ENCODE measurements at regions not wholly inside any gene's neighbourhood (a gene's known extent, or its start where the extent isn't known, plus 50 kb on each side); places are given as distances from the start of the nearest gene placed in this dataset.
"Not testable (repeated sequence)": the region's sequence is repeated elsewhere in the genome, so short reads cannot be mapped to it uniquely, and the experiment has no call there.

DNA sequence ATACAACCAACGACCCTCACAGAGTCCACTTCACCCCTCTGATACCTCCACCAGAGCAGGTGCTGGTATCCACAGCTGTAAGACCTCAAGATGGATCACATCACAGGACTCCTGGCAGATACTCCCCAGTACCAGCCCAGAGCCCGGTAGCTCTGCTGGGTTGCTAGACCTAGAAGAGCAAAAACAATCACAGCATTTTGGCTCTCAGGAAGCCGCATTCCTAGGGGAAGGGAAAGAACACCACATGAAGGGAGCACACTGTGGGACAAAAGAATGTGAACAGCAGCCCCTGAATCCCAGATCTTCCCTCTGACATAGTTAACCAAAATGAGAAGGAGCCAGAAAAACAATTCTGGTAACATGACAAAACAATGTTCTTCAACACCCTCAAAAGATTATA lies 303.1 kb upstream of the GRIA3 start:
- no peak overlapping the region for H3K4me3 Mint-ChIP-seq
- H3K27me3 Mint-ChIP-seq, result no peaks in the 10 kb centered on the region
- no peaks in the 10 kb centered on the region for H3K36me3 Mint-ChIP-seq (ENCODE audit: low read depth)
- H3K4me1 Mint-ChIP-seq (ENCODE audit: low read depth), result no peaks in the 10 kb centered on the region
- peaks cover 23% of the 10 kb centered on the region for H3K9me3 Mint-ChIP-seq
- intact Hi-C loops (cut with micrococcal nuclease), result no loop called here
- no peak overlapping the region for H3K27ac Mint-ChIP-seq

DNA sequence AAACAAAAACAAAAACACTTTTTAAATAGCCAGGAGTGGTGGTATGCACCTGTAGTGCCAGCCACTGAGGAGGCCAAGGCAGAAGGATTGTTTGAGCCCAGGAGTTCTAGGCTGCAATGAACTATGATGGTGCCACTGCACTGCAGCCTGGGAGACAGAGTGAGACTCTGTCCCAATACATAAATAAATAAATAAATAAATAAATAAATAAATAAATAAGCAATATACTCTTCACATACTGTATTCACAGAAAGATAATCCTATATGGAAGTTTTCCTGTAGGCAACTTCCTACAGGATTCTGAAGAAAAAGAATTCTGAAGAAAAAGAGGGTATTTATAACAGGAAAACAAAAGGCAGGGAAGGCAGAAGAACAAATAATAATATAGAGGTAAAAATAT lies 293.3 kb upstream of the GRIA3 start:
- Mint-ChIP-seq H3K9me3 (peaks cover 11% of the 10 kb centered on the region), H3K4me1 (ENCODE audit: low read depth) (no peaks in the 10 kb centered on the region), H3K27ac (no peak overlapping the region), H3K36me3 (ENCODE audit: low read depth) (no peaks in the 10 kb centered on the region), H3K27me3 (no peaks in the 10 kb centered on the region), H3K4me3 (no peak overlapping the region)
- intact Hi-C loops (cut with micrococcal nuclease), result no loop called here

DNA sequence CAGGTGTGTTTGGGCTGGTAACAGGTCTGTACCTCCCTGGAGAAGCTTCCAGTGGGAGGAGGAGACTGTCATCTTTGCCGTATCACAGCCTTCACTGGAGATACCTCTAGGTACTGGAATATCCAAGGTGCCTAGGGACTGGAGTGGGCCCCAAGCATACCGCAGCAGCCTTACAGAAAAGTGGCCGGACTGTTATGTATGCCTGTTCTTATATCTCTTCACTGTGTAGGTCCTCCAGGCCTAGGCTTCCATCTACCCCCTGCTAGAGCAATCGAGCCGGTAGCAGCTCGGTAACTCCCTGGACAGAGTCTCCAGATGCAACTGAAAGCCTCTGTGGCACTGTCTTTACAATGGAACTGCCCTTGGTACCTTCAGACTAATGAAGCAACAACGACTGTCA lies 277.4 kb upstream of the GRIA3 start:
- H3K4me1 Mint-ChIP-seq (ENCODE audit: low read depth), result no peaks in the 10 kb centered on the region
- no peak overlapping the region for H3K4me3 Mint-ChIP-seq
- no peaks in the 10 kb centered on the region for H3K27me3 Mint-ChIP-seq
- intact Hi-C loops (cut with micrococcal nuclease), result no loop called here
- H3K27ac Mint-ChIP-seq, result no peak overlapping the region
- peaks cover 16% of the 10 kb centered on the region for H3K9me3 Mint-ChIP-seq
- H3K36me3 Mint-ChIP-seq (ENCODE audit: low read depth), result no peaks in the 10 kb centered on the region

GRCh38 chrX:122907375-122907774 lies 276.7 kb upstream of the GRIA3 start:
- intact Hi-C loops (cut with micrococcal nuclease), result no loop called here
- Mint-ChIP-seq H3K4me1 (ENCODE audit: low read depth) (no peaks in the 10 kb centered on the region), H3K27ac (no peak overlapping the region), H3K36me3 (ENCODE audit: low read depth) (no peaks in the 10 kb centered on the region), H3K27me3 (no peaks in the 10 kb centered on the region), H3K9me3 (peaks cover 16% of the 10 kb centered on the region), H3K4me3 (no peak overlapping the region)

- Mint-ChIP-seq H3K36me3 (ENCODE audit: low read depth) (no peaks in the 10 kb centered on the region), H3K4me1 (ENCODE audit: low read depth) (no peaks in the 10 kb centered on the region), H3K27me3 (no peaks in the 10 kb centered on the region), H3K4me3 (no peak overlapping the region), H3K27ac (no peak overlapping the region), H3K9me3 (peaks cover 26% of the 10 kb centered on the region)
- intact Hi-C loops (cut with micrococcal nuclease), result no loop called here
These were observed 273.4 kb upstream of the GRIA3 start for GRCh38 chrX:122910697-122911096.

DNA sequence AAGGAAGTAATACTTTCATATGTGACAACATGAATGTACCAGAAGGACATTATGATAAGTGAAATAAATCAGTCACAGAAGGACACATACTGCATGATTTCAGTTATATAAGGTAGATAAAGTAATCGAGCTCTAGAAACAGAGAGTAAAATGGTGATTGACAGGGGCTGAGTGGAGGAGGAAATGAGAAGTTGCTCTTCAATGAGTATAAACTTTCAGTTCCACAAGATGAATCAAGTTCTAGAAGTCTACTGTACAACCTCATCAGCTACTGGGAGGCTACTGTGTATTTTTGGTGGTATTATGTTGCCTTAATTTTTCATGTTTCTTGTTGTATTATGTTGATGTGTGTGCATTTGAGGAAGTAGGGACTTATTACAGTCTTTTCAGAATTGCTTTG lies 270.9 kb upstream of the GRIA3 start:
- peaks cover 13% of the 10 kb centered on the region for H3K9me3 Mint-ChIP-seq
- intact Hi-C loops (cut with micrococcal nuclease), result no loop called here
- no peaks in the 10 kb centered on the region for H3K4me1 Mint-ChIP-seq (ENCODE audit: low read depth)
- no peaks in the 10 kb centered on the region for H3K27me3 Mint-ChIP-seq
- no peaks in the 10 kb centered on the region for H3K36me3 Mint-ChIP-seq (ENCODE audit: low read depth)
- no peak overlapping the region for H3K4me3 Mint-ChIP-seq
- H3K27ac Mint-ChIP-seq, result no peak overlapping the region

DNA sequence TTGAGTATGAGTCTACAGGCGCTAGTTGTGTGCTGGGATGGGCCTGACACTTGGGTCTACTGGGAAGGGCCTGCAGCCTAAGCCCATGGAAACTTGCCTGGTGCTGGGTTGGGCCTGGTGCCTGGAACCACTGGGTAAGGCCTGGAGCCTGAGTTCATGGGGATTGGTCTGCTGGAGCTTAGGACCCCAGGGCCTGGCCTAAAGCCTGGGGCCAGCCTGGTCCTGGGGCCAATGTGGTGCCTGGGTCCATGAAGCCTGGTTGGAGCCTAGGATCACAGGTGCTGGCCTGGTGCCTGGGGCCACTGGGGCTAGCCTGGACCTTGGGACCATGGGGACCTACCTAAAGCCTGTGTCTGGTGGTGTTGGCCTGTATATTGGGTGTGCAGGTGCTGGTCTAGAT lies 270.3 kb upstream of the GRIA3 start:
- intact Hi-C loops (cut with micrococcal nuclease), result no loop called here
- Mint-ChIP-seq H3K27ac (no peak overlapping the region), H3K4me1 (ENCODE audit: low read depth) (no peaks in the 10 kb centered on the region), H3K36me3 (ENCODE audit: low read depth) (no peaks in the 10 kb centered on the region), H3K9me3 (peaks cover 19% of the 10 kb centered on the region), H3K27me3 (no peaks in the 10 kb centered on the region), H3K4me3 (no peak overlapping the region)

DNA sequence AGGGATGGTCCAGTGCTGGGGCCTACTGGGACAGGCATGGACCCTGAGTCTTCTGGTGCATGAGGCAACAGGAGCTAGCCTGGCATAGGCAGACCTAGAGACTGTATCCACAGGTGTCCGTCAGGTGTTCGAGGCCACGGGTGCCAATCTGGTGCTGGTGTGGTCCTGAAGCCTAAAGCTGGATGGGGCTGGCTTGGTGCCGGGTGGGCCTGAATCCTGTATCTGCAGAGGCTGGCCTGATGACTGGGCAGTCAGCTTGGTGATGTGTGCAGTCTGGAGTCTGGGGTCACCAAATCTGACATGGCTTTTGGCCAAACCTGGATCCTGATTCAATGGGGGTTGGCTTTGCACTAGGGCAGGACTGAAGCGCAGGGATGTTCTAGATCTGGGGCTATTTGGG lies 269.8 kb upstream of the GRIA3 start:
- intact Hi-C loops (cut with micrococcal nuclease), result no loop called here
- Mint-ChIP-seq H3K4me1 (ENCODE audit: low read depth) (no peaks in the 10 kb centered on the region), H3K36me3 (ENCODE audit: low read depth) (no peaks in the 10 kb centered on the region), H3K4me3 (no peak overlapping the region), H3K27me3 (no peaks in the 10 kb centered on the region), H3K27ac (no peak overlapping the region), H3K9me3 (peaks cover 19% of the 10 kb centered on the region)

- no peaks in the 10 kb centered on the region for H3K4me1 Mint-ChIP-seq (ENCODE audit: low read depth)
- H3K27ac Mint-ChIP-seq, result no peak overlapping the region
- no peaks in the 10 kb centered on the region for H3K36me3 Mint-ChIP-seq (ENCODE audit: low read depth)
- H3K9me3 Mint-ChIP-seq, result peaks cover 7% of the 10 kb centered on the region
- H3K4me3 Mint-ChIP-seq, result no peak overlapping the region
- intact Hi-C loops (cut with micrococcal nuclease), result no loop called here
- H3K27me3 Mint-ChIP-seq, result no peaks in the 10 kb centered on the region
These were observed 249.9 kb upstream of the GRIA3 start for GRCh38 chrX:122934131-122934530.

GRCh38 chrX:122940199-122940598 lies 243.9 kb upstream of the GRIA3 start:
- Mint-ChIP-seq H3K27ac (no peak overlapping the region), H3K4me1 (ENCODE audit: low read depth) (no peaks in the 10 kb centered on the region), H3K4me3 (no peak overlapping the region), H3K9me3 (peaks cover 5% of the 10 kb centered on the region), H3K36me3 (ENCODE audit: low read depth) (no peaks in the 10 kb centered on the region), H3K27me3 (no peaks in the 10 kb centered on the region)
- intact Hi-C loops (cut with micrococcal nuclease), result no loop called here

GRCh38 chrX:122941806-122942205 lies 242.3 kb upstream of the GRIA3 start:
- intact Hi-C loops (cut with micrococcal nuclease), result no loop called here
- H3K27ac Mint-ChIP-seq, result no peak overlapping the region
- no peaks in the 10 kb centered on the region for H3K36me3 Mint-ChIP-seq (ENCODE audit: low read depth)
- H3K4me3 Mint-ChIP-seq, result no peak overlapping the region
- H3K9me3 Mint-ChIP-seq, result peaks cover 9% of the 10 kb centered on the region
- H3K4me1 Mint-ChIP-seq (ENCODE audit: low read depth), result no peaks in the 10 kb centered on the region
- H3K27me3 Mint-ChIP-seq, result no peaks in the 10 kb centered on the region

DNA sequence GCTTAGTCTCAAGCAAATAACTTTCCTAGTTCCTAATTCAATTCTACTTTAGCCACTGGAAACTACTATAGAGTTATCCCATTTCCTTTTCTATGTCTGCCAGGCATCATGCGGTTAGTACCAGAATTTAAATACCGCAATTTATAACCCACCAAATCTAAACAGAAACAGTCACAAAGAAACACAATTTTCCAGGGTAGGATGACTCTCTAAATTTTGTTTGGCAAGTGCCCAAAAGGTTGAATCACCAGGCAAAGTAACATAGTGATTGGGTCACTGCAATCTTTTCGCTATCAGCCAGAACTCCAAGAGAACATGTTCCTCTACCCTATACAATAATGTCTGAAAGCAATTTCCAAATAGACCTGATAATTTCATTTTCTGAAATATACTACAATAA lies 240.2 kb upstream of the GRIA3 start:
- intact Hi-C loops (cut with micrococcal nuclease), result no loop called here
- H3K4me1 Mint-ChIP-seq (ENCODE audit: low read depth), result no peaks in the 10 kb centered on the region
- no peaks in the 10 kb centered on the region for H3K36me3 Mint-ChIP-seq (ENCODE audit: low read depth)
- no peak overlapping the region for H3K27ac Mint-ChIP-seq
- H3K9me3 Mint-ChIP-seq, result peaks cover 9% of the 10 kb centered on the region
- no peak overlapping the region for H3K4me3 Mint-ChIP-seq
- no peaks in the 10 kb centered on the region for H3K27me3 Mint-ChIP-seq

DNA sequence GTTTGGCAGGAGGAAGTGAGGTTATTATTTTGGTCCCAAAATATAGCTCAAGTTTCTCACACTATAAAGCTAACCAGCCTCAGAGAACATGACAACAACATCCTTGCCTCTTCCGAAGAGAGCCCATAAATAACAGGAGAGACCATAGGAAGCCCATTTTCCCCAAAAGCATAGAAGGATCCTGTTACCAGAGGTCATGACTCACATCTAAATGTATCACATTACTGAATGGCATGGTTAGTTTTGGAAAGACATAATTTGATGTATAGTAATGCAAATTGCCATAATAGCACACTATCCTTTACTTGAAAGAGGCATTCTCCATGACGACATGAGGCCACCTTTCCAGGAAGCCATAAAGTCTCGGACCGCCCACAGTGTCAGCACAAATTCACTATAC lies 238.8 kb upstream of the GRIA3 start:
- intact Hi-C loops (cut with micrococcal nuclease), result no loop called here
- no peaks in the 10 kb centered on the region for H3K36me3 Mint-ChIP-seq (ENCODE audit: low read depth)
- H3K27me3 Mint-ChIP-seq, result no peaks in the 10 kb centered on the region
- H3K9me3 Mint-ChIP-seq, result peaks cover 9% of the 10 kb centered on the region
- no peak overlapping the region for H3K4me3 Mint-ChIP-seq
- H3K27ac Mint-ChIP-seq, result no peak overlapping the region
- H3K4me1 Mint-ChIP-seq (ENCODE audit: low read depth), result no peaks in the 10 kb centered on the region

DNA sequence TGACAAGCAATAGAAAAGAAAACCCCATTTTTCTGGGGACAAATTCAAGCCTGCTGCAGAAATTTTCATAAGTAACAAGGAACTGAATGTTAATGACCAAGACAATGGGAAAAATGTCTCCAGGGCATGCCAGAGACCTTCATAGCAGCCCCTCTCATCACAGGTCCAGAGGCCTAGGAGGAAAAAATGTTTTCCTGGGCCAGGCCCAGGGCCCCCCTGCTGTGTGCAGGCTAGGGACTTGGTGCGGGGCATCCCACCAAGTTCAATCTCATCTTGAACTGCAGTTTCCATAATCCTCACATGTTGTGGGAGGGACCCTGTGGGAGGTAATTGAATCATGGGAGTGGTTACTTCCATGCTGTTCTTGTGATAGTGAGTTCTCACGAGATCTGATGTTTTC lies 211.5 kb upstream of the GRIA3 start:
- no peaks in the 10 kb centered on the region for H3K27me3 Mint-ChIP-seq
- intact Hi-C loops (cut with micrococcal nuclease), result no loop called here
- H3K9me3 Mint-ChIP-seq, result peaks cover 19% of the 10 kb centered on the region
- no peaks in the 10 kb centered on the region for H3K4me1 Mint-ChIP-seq (ENCODE audit: low read depth)
- no peaks in the 10 kb centered on the region for H3K36me3 Mint-ChIP-seq (ENCODE audit: low read depth)
- H3K27ac Mint-ChIP-seq, result no peak overlapping the region
- no peak overlapping the region for H3K4me3 Mint-ChIP-seq

DNA sequence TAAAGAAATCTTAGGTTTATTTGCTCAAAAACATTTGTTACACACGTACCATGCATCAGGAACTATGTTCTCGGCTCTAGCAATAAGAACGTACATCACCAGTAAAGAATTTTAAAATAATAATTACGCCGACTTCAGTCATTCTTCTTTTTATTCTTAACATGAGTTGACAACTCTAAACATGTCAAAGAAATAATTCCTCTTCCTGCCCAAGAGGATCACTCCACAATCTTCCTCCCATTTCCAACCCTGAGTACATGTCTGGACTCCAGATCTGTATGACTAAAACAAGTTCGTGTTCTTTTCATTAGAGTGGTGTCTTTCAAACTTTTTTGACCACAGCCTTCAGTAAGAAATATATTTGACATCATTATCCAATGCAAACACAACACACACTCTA lies 201.6 kb upstream of the GRIA3 start:
- intact Hi-C loops (cut with micrococcal nuclease), result no loop called here
- Mint-ChIP-seq H3K4me3 (no peak overlapping the region), H3K27ac (no peak overlapping the region), H3K27me3 (no peaks in the 10 kb centered on the region), H3K9me3 (peaks cover 5% of the 10 kb centered on the region), H3K36me3 (ENCODE audit: low read depth) (no peaks in the 10 kb centered on the region), H3K4me1 (ENCODE audit: low read depth) (no peaks in the 10 kb centered on the region)

GRCh38 chrX:123002844-123003243 lies 181.2 kb upstream of the GRIA3 start:
- H3K27ac Mint-ChIP-seq; H3K4me1 Mint-ChIP-seq (ENCODE audit: low read depth); H3K27me3 Mint-ChIP-seq; H3K4me3 Mint-ChIP-seq; H3K36me3 Mint-ChIP-seq (ENCODE audit: low read depth); intact Hi-C loops (cut with micrococcal nuclease): not testable (repeated sequence)
- H3K9me3 Mint-ChIP-seq, result peaks cover 13% of the 10 kb centered on the region
